Stomach smooth muscle (tissue), 2 donors: ENCODE measurements at regions not wholly inside any gene's neighbourhood (a gene's known extent, or its start where the extent isn't known, plus 50 kb on each side); places are given as distances from the start of the nearest gene placed in this dataset.

ENCODE experiments used
- H3K27ac ChIP-seq: one replicate; pipeline ENCODE4 v1.7.0; 2013; ENCODE audit warnings: mild to moderate bottlenecking, low read length, inconsistent platforms
- H3K27me3 ChIP-seq, 2 donors: one replicate each; pipeline ENCODE4 v1.7.0; 2013; ENCODE audit warnings: low read length in 2 of 2; ENCODE audit not compliant: insufficient read depth in 2 of 2, control insufficient read depth in 1 of 2
- H3K36me3 ChIP-seq, 2 donors: one replicate each; pipeline ENCODE4 v1.7.0; 2013; ENCODE audit warnings: low read length in 2 of 2; ENCODE audit not compliant: control insufficient read depth in 2 of 2, insufficient read depth in 2 of 2
- H3K4me1 ChIP-seq: one replicate; pipeline ENCODE4 v1.7.0; 2013; ENCODE audit warnings: low read length; ENCODE audit not compliant: control insufficient read depth, insufficient read depth
- H3K4me3 ChIP-seq, 2 donors: one replicate each; pipeline ENCODE4 v1.7.0; 2013; ENCODE audit warnings: low read length in 2 of 2
- H3K9ac ChIP-seq, 2 donors: one replicate each; pipeline ENCODE4 v1.7.0; 2013; ENCODE audit warnings: low read length in 2 of 2, mild to moderate bottlenecking in 1 of 2
- H3K9me3 ChIP-seq, 2 donors: one replicate each; pipeline ENCODE4 v1.7.0; 2013; ENCODE audit warnings: low read length in 2 of 2; ENCODE audit not compliant: control insufficient read depth in 2 of 2
- donor health status: healthy.
- donor health status: Pancreatic carcinoma.

GRCh38 chr18:67354091-67354490 is 162.4 kb downstream of the DSEL start:
- H3K9me3 ChIP-seq = no peaks in the 10 kb centered on the region
- H3K27me3 ChIP-seq = no peaks in the 10 kb centered on the region
- H3K9ac ChIP-seq = no peak overlapping the region
- H3K4me3 ChIP-seq = no peak overlapping the region
- no peaks in the 10 kb centered on the region for H3K4me1 ChIP-seq
- H3K27ac ChIP-seq = no peak overlapping the region
- no peaks in the 10 kb centered on the region for H3K36me3 ChIP-seq

GRCh38 chr18:67347438-67347837 is 169.1 kb downstream of the DSEL start:
- Histone ChIP-seq H3K4me3 (no peak overlapping the region), H3K9ac (no peak overlapping the region), H3K9me3 (no peaks in the 10 kb centered on the region), H3K36me3 (no peaks in the 10 kb centered on the region), H3K27ac (no peak overlapping the region), H3K27me3 (no peaks in the 10 kb centered on the region), H3K4me1 (no peaks in the 10 kb centered on the region)

GRCh38 chr18:67342159-67342558 is 174.4 kb downstream of the DSEL start:
- no peaks in the 10 kb centered on the region for H3K9me3 ChIP-seq
- H3K27me3 ChIP-seq = no peaks in the 10 kb centered on the region
- H3K4me3 ChIP-seq = no peak overlapping the region
- no peak overlapping the region for H3K9ac ChIP-seq
- no peak overlapping the region for H3K27ac ChIP-seq
- H3K4me1 ChIP-seq = no peaks in the 10 kb centered on the region
- H3K36me3 ChIP-seq = no peaks in the 10 kb centered on the region

GRCh38 chr18:67337696-67338095 is 178.8 kb downstream of the DSEL start:
- Histone ChIP-seq H3K27ac (no peak overlapping the region), H3K36me3 (no peaks in the 10 kb centered on the region), H3K4me3 (no peak overlapping the region), H3K4me1 (no peaks in the 10 kb centered on the region), H3K9me3 (no peaks in the 10 kb centered on the region), H3K27me3 (no peaks in the 10 kb centered on the region), H3K9ac (no peak overlapping the region)

GRCh38 chr18:67331857-67332256 is 184.7 kb downstream of the DSEL start:
- Histone ChIP-seq H3K27me3 (no peaks in the 10 kb centered on the region), H3K4me3 (no peak overlapping the region), H3K4me1 (no peaks in the 10 kb centered on the region), H3K27ac (no peak overlapping the region), H3K9me3 (no peaks in the 10 kb centered on the region), H3K9ac (no peak overlapping the region), H3K36me3 (no peaks in the 10 kb centered on the region)

GRCh38 chr18:67319109-67319508 is 197.4 kb downstream of the DSEL start:
- Histone ChIP-seq H3K36me3 (no peaks in the 10 kb centered on the region), H3K9me3 (no peaks in the 10 kb centered on the region), H3K9ac (no peak overlapping the region)

GRCh38 chr18:67318651-67319050 is 197.9 kb downstream of the DSEL start:
- Histone ChIP-seq H3K9ac (no peak overlapping the region), H3K4me1 (no peaks in the 10 kb centered on the region), H3K27me3 (no peaks in the 10 kb centered on the region), H3K9me3 (no peaks in the 10 kb centered on the region), H3K36me3 (no peaks in the 10 kb centered on the region), H3K27ac (no peak overlapping the region), H3K4me3 (no peak overlapping the region)

More at GRCh38 chr18:67319109-67319508, 197.4 kb downstream of the DSEL start:
- Histone ChIP-seq H3K27ac (no peak overlapping the region), H3K4me1 (no peaks in the 10 kb centered on the region), H3K27me3 (no peaks in the 10 kb centered on the region), H3K4me3 (no peak overlapping the region)

GRCh38 chr18:67310826-67311225 is 205.7 kb downstream of the DSEL start:
- H3K27ac ChIP-seq = no peak overlapping the region
- H3K9ac ChIP-seq = no peak overlapping the region
- H3K4me1 ChIP-seq = no peaks in the 10 kb centered on the region
- H3K9me3 ChIP-seq = no peaks in the 10 kb centered on the region
- no peaks in the 10 kb centered on the region for H3K36me3 ChIP-seq
- no peaks in the 10 kb centered on the region for H3K27me3 ChIP-seq
- no peak overlapping the region for H3K4me3 ChIP-seq

GRCh38 chr18:67308819-67309218 is 207.7 kb downstream of the DSEL start:
- Histone ChIP-seq H3K9me3 (no peaks in the 10 kb centered on the region), H3K4me1 (no peaks in the 10 kb centered on the region), H3K27ac (no peak overlapping the region), H3K36me3 (no peaks in the 10 kb centered on the region), H3K9ac (no peak overlapping the region), H3K27me3 (no peaks in the 10 kb centered on the region), H3K4me3 (no peak overlapping the region)

- Histone ChIP-seq H3K27ac (no peak overlapping the region), H3K27me3 (no peaks in the 10 kb centered on the region), H3K9me3 (no peaks in the 10 kb centered on the region), H3K4me1 (no peaks in the 10 kb centered on the region), H3K9ac (no peak overlapping the region), H3K4me3 (no peak overlapping the region), H3K36me3 (no peaks in the 10 kb centered on the region)
Observed at GRCh38 chr18:67305466-67305865, 211.1 kb downstream of the DSEL start.

GRCh38 chr18:67302043-67302442 is 214.5 kb downstream of the DSEL start:
- Histone ChIP-seq H3K9me3 (peaks cover 0 to 4% of the 10 kb centered on the region in 2 donors), H3K27ac (no peak overlapping the region), H3K4me3 (no peak overlapping the region), H3K4me1 (no peaks in the 10 kb centered on the region), H3K36me3 (no peaks in the 10 kb centered on the region), H3K27me3 (no peaks in the 10 kb centered on the region), H3K9ac (no peak overlapping the region)
